ENCODE measurements at regions not wholly inside any gene's neighbourhood (a gene's known extent, or its start where the extent isn't known, plus 50 kb on each side); places are given as distances from the start of the nearest gene placed in this dataset.

GRCh38 chr16:73717266-73717974 is 579.2 kb upstream of the PSMD7 start:
- DNase-seq (ENCODE audit: extremely low read depth, low read depth), result no peak
- no peak overlapping the region for H3K4me3 ChIP-seq (replicated peaks; ENCODE audit: low read depth, low read length)
- no peak for TF ChIP-seq CTCF (IDR thresholded peaks at IDR 0.05; ENCODE audit: low read depth, low read length, missing control alignments)

- DNase-seq (ENCODE audit: extremely low read depth, low read depth), result no peak
- TF ChIP-seq CTCF (IDR thresholded peaks at IDR 0.05; ENCODE audit: low read depth, low read length, missing control alignments), result no peak
- no peak overlapping the region for H3K4me3 ChIP-seq (replicated peaks; ENCODE audit: low read depth, low read length)
These were observed 581.6 kb upstream of the PSMD7 start for GRCh38 chr16:73714976-73715375.

GRCh38 chr16:73713778-73714495 is 582.7 kb upstream of the PSMD7 start:
- TF ChIP-seq CTCF (IDR thresholded peaks at IDR 0.05; ENCODE audit: low read depth, low read length, missing control alignments), result peak; percentile 72
- H3K4me3 ChIP-seq (replicated peaks; ENCODE audit: low read depth, low read length), result no peak overlapping the region
- DNase-seq (ENCODE audit: extremely low read depth, low read depth), result no peak

- no peak for TF ChIP-seq CTCF (IDR thresholded peaks at IDR 0.05; ENCODE audit: low read depth, low read length, missing control alignments)
- no peak overlapping the region for H3K4me3 ChIP-seq (replicated peaks; ENCODE audit: low read depth, low read length)
- no peak for DNase-seq (ENCODE audit: extremely low read depth, low read depth)
These were observed 583.4 kb upstream of the PSMD7 start for GRCh38 chr16:73713251-73713650.

- DNase-seq (ENCODE audit: extremely low read depth, low read depth), result no peak
- TF ChIP-seq CTCF (IDR thresholded peaks at IDR 0.05; ENCODE audit: low read depth, low read length, missing control alignments), result no peak
- H3K4me3 ChIP-seq (replicated peaks; ENCODE audit: low read depth, low read length), result no peak overlapping the region
These were observed 585.1 kb upstream of the PSMD7 start for GRCh38 chr16:73711406-73712080.

GRCh38 chr16:73710526-73710925 is 586.1 kb upstream of the PSMD7 start:
- no peak overlapping the region for H3K4me3 ChIP-seq (replicated peaks; ENCODE audit: low read depth, low read length)
- no peak for DNase-seq (ENCODE audit: extremely low read depth, low read depth)
- no peak for TF ChIP-seq CTCF (IDR thresholded peaks at IDR 0.05; ENCODE audit: low read depth, low read length, missing control alignments)

All from HFF-Myc (cell line).